Astrocyte of the cerebellum (primary cell): ENCODE measurements at regions not wholly inside any gene's neighbourhood (a gene's known extent, or its start where the extent isn't known, plus 50 kb on each side); places are given as distances from the start of the nearest gene placed in this dataset.

Experiments used
- DNase-seq: peaks from one replicate; pipeline ENCODE4 v3.0.0-alpha.2; 2011; ENCODE audit warnings: low read depth
- H3K4me3 ChIP-seq: 2 replicates; pipeline ENCODE4 v1.5.1; 2011; ENCODE audit warnings: mild to moderate bottlenecking, low read depth, low read length, moderate library complexity
- CTCF ChIP-seq: IDR thresholded peaks from 2 replicates; pipeline ENCODE4 v1.5.1; 2012; ENCODE audit warnings: low read length, low read depth, moderate library complexity, mild to moderate bottlenecking; ENCODE audit errors: missing control alignments
- in situ Hi-C: cut with HindIII; loops from 2 replicates; pipeline ENCODE4 v1.10.0; 2017; ENCODE audit warnings: low sequenced_read_pairs

- in situ Hi-C loops, result no loop called here
- DNase-seq, result no peak
- no peak for TF ChIP-seq CTCF
Observed at GRCh38 chr16:79734721-79735120, 134.2 kb upstream of the MAF start.

GRCh38 chr16:79728923-79729240 lies 128.3 kb upstream of the MAF start:
- DNase-seq, result no peak
- H3K4me3 ChIP-seq, result no peak overlapping the region
- in situ Hi-C loops, result no loop called here
- TF ChIP-seq CTCF, result no peak

More at GRCh38 chr16:79734721-79735120, 134.2 kb upstream of the MAF start:
- H3K4me3 ChIP-seq, result no peak overlapping the region

- in situ Hi-C loops, result no loop called here
- H3K4me3 ChIP-seq, result no peak overlapping the region
- no peak for DNase-seq
- no peak for TF ChIP-seq CTCF
Observed at GRCh38 chr16:79728048-79728922, 127.7 kb upstream of the MAF start.

GRCh38 chr16:79726902-79727301 lies 126.4 kb upstream of the MAF start:
- no peak for TF ChIP-seq CTCF
- no peak for DNase-seq
- in situ Hi-C loops, result no loop called here
- no peak overlapping the region for H3K4me3 ChIP-seq

- in situ Hi-C loops, result no loop called here
- DNase-seq, result no peak
- no peak overlapping the region for H3K4me3 ChIP-seq
- no peak for TF ChIP-seq CTCF
Observed at GRCh38 chr16:79725051-79725450, 124.5 kb upstream of the MAF start.

- DNase-seq, result no peak
- in situ Hi-C loops, result no loop called here
- TF ChIP-seq CTCF, result no peak
- H3K4me3 ChIP-seq, result no peak overlapping the region
Observed at GRCh38 chr16:79723583-79724168, 123.1 kb upstream of the MAF start.
